SH-SY5Y (cell line): ENCODE measurements at regions not wholly inside any gene's neighbourhood (a gene's known extent, or its start where the extent isn't known, plus 50 kb on each side); places are given as distances from the start of the nearest gene placed in this dataset.

Experiments used
- GATA2 ChIP-seq: IDR thresholded peaks from 2 replicates; pipeline ENCODE4 v1.6.1; 2011; ENCODE audit warnings: mild to moderate bottlenecking, low read depth, low read length
- GATA3 ChIP-seq: IDR thresholded peaks from 2 replicates; pipeline ENCODE4 v1.6.1; 2011; ENCODE audit warnings: low read depth, mild to moderate bottlenecking, low read length, moderate library complexity

- TF ChIP-seq GATA2 (no peak), GATA3 (no peak)
These were observed 108.1 kb downstream of the DHX15 start for GRCh38 chr4:24476282-24476681.
